OCI-LY7 (cell line): ENCODE measurements at regions not wholly inside any gene's neighbourhood (a gene's known extent, or its start where the extent isn't known, plus 50 kb on each side); places are given as distances from the start of the nearest gene placed in this dataset.

Source experiments
- BruUV-seq: library from RNA; stranded (reverse); fragments of 400-500 nt; replicated peaks from 2 replicates; lab custom pipeline; 2021; lab: Mats Ljungman, UMichigan
- CTCF ChIA-PET: fragments of 300-600 bp; sonication (Branson Sonifier 250); formaldehyde crosslinking; loops from one replicate; lab custom pipeline; 2022; ENCODE audit warnings: antibody characterized with exemption; ENCODE audit not compliant: unreplicated experiment; lab: Charles Lee
- POLR2A ChIA-PET: fragments of 300-600 bp; sonication (Branson Sonifier 250); formaldehyde crosslinking; loops from one replicate; lab custom pipeline; 2022; ENCODE audit warnings: antibody characterized with exemption; lab: Charles Lee
- DNase-seq: peaks from one replicate; pipeline ENCODE4 v3.0.0-alpha.2; 2015; ENCODE audit warnings: low spot score
- H2AFZ ChIP-seq: fragments of 200-600 bp; sonication (generic), shearing (Covaris generic); 2 replicates; pipeline ENCODE4 v1.6.1; 2014; ENCODE audit warnings: mild to moderate bottlenecking, antibody characterized with exemption, low read length, moderate library complexity
- H3K27ac ChIP-seq: fragments of 200-600 bp; sonication (generic); 2 replicates; pipeline ENCODE4 v1.5.1; 2014; ENCODE audit warnings: mixed run types, low read depth, mild to moderate bottlenecking, moderate library complexity, low read length, inconsistent platforms; ENCODE audit not compliant: poor library complexity, severe bottlenecking
- H3K36me3 ChIP-seq: fragments of 200-600 bp; sonication (generic); 2 replicates; pipeline ENCODE4 v1.6.1; 2014; ENCODE audit warnings: mild to moderate bottlenecking, antibody characterized with exemption, low read length, moderate library complexity, mixed read lengths; ENCODE audit not compliant: insufficient read depth
- H3K4me1 ChIP-seq: fragments of 200-600 bp; sonication (generic); 2 replicates; pipeline ENCODE4 v1.5.1; 2014; ENCODE audit warnings: mild to moderate bottlenecking, low read length; ENCODE audit not compliant: insufficient read depth, poor library complexity, severe bottlenecking
- H3K4me2 ChIP-seq: fragments of 200-600 bp; sonication (generic); 2 replicates; pipeline ENCODE4 v1.6.1; 2014; ENCODE audit warnings: mild to moderate bottlenecking, low read length
- H3K4me3 ChIP-seq: fragments of 200-600 bp; sonication (generic); 2 replicates; pipeline ENCODE4 v1.5.1; 2014; ENCODE audit warnings: mild to moderate bottlenecking, low read depth, low read length; ENCODE audit not compliant: poor library complexity, severe bottlenecking
- H3K79me2 ChIP-seq: fragments of 200-600 bp; sonication (generic); 2 replicates; pipeline ENCODE4 v1.6.1; 2016; ENCODE audit warnings: low read depth, mild to moderate bottlenecking, low read length, moderate library complexity, mixed read lengths; ENCODE audit not compliant: insufficient read depth
- H3K9me2 ChIP-seq: fragments of 200-600 bp; sonication (generic); 2 replicates; pipeline ENCODE4 v1.6.1; 2016; ENCODE audit warnings: mild to moderate bottlenecking, low read length, mixed read lengths; ENCODE audit not compliant: insufficient read depth
- H3K9me3 ChIP-seq: fragments of 200-600 bp; sonication (generic); 2 replicates; pipeline ENCODE4 v1.6.1; 2014; ENCODE audit warnings: mild to moderate bottlenecking, mixed run types, low read length, mixed read lengths
- H4K20me1 ChIP-seq: fragments of 200-600 bp; sonication (generic); 2 replicates; pipeline ENCODE4 v1.6.1; 2014; ENCODE audit warnings: mild to moderate bottlenecking, antibody characterized with exemption, low read length, moderate library complexity, mixed read lengths; ENCODE audit not compliant: insufficient read depth
- EZH2phosphoT487 ChIP-seq: fragments of 200-600 bp; sonication (generic); IDR thresholded peaks from 2 replicates; pipeline ENCODE4 v1.6.1; 2018; ENCODE audit warnings: low read depth, borderline replicate concordance, mild to moderate bottlenecking, mixed run types, antibody characterized with exemption, low read length, moderate library complexity, mixed read lengths
- intact Hi-C: fragments of 100-400 bp; cut with micrococcal nuclease; formaldehyde crosslinking; loops from one replicate; pipeline ENCODE4 v1.10.0; 2022; ENCODE audit not compliant: unreplicated experiment
- TF ChIP-seq, protein P1 (sequence below): fragments of 200-600 bp; sonication (generic); conservative IDR thresholded peaks from 2 replicates; pipeline ENCODE4 v1.5.1; 2014; ENCODE audit warnings: mild to moderate bottlenecking, antibody characterized with exemption, low read length, moderate library complexity, mixed read lengths

DNA sequence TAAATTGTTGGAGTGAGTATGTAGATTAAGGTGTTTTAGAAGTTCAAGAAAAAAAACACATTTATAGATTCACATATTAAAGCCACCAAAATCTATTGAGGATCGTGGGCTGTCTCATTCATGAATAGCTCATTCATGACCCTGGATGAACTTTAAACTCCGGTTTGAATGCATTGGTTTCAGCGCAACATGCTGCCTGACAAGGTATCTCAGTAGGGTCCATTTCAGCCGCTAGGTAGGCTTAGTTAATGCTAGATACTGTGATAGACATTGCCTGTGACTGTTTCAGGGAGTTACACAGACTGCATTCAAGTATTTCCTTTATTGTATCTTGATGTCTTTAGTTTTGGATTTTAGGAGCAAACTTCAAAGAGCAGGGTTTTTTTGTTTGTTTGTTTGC is 140.5 kb upstream of the POGK start:
- Histone ChIP-seq H3K9me3 (no peaks in the 10 kb centered on the region), H3K9me2 (no peaks in the 10 kb centered on the region), H3K36me3 (no peaks in the 10 kb centered on the region), H3K4me3 (no peak overlapping the region), H3K4me2 (no peak overlapping the region), H4K20me1 (no peaks in the 10 kb centered on the region), H3K4me1 (no peaks in the 10 kb centered on the region), H2AFZ (no peak overlapping the region), H3K27ac (no peak overlapping the region), H3K79me2 (no peaks in the 10 kb centered on the region)
- ChIA-PET POLR2A (no interaction called here), CTCF (no interaction called here)
- no peak for DNase-seq
- BruUV-seq, result no TSS peak
- intact Hi-C loops, result no loop called here
- TF ChIP-seq EZH2phosphoT487, result no peak
- TF ChIP-seq, protein P1, sequence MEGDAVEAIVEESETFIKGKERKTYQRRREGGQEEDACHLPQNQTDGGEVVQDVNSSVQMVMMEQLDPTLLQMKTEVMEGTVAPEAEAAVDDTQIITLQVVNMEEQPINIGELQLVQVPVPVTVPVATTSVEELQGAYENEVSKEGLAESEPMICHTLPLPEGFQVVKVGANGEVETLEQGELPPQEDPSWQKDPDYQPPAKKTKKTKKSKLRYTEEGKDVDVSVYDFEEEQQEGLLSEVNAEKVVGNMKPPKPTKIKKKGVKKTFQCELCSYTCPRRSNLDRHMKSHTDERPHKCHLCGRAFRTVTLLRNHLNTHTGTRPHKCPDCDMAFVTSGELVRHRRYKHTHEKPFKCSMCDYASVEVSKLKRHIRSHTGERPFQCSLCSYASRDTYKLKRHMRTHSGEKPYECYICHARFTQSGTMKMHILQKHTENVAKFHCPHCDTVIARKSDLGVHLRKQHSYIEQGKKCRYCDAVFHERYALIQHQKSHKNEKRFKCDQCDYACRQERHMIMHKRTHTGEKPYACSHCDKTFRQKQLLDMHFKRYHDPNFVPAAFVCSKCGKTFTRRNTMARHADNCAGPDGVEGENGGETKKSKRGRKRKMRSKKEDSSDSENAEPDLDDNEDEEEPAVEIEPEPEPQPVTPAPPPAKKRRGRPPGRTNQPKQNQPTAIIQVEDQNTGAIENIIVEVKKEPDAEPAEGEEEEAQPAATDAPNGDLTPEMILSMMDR, result no peak

DNA sequence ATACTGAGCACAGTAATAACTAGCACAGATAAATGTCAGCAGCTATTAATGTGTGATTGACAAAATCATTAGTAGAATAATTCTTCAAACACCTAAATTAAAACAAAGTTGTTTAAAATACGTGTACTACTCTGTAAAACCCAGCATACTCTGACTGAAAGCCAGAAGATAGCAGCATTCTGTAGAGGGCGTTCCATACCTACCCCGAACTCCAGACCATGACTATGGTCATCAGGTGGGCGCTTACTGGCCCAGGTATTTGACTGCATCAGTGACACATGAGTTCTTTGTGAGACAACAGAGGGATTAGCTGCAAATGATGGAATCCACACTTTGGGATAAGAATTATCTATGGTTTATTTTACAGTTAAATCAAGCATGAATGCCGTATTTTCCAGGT is 139.7 kb upstream of the POGK start:
- intact Hi-C loops, result no loop called here
- Histone ChIP-seq H3K79me2 (no peaks in the 10 kb centered on the region), H3K4me3 (no peak overlapping the region), H3K27ac (no peak overlapping the region), H3K9me3 (no peaks in the 10 kb centered on the region), H3K9me2 (no peaks in the 10 kb centered on the region), H3K4me2 (no peak overlapping the region), H4K20me1 (no peaks in the 10 kb centered on the region), H3K36me3 (no peaks in the 10 kb centered on the region), H3K4me1 (no peaks in the 10 kb centered on the region), H2AFZ (no peak overlapping the region)
- TF ChIP-seq, protein P1, result no peak
- no peak for TF ChIP-seq EZH2phosphoT487
- POLR2A ChIA-PET, result no interaction called here
- BruUV-seq, result no TSS peak
- CTCF ChIA-PET, result no interaction called here
- DNase-seq, result no peak

DNA sequence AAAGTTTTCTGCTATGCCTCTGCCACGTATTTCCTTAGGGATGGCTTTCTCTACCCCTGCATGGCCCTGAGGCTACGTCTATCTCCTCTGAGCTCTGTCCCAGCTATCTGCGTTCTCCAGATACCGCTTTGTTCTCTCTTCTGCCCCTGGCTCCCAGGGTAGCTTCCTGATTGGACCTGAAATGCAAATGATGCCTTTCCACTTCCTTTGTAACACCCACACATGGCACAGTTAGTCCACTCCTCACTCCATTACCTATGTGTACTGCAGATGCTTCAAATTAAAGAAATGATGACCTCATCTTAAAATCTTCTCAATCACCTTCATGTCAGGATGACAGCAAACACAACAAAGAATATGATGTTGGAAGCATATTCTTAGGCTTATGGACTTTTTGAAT is 138.6 kb upstream of the POGK start:
- CTCF ChIA-PET, result no interaction called here
- no TSS peak for BruUV-seq
- H3K4me3 ChIP-seq, result no peak overlapping the region
- H3K9me2 ChIP-seq, result no peaks in the 10 kb centered on the region
- POLR2A ChIA-PET, result no interaction called here
- H3K4me1 ChIP-seq, result no peaks in the 10 kb centered on the region
- no peak overlapping the region for H3K27ac ChIP-seq
- no peak overlapping the region for H2AFZ ChIP-seq
- no peaks in the 10 kb centered on the region for H4K20me1 ChIP-seq
- no peaks in the 10 kb centered on the region for H3K79me2 ChIP-seq
- no peak for TF ChIP-seq EZH2phosphoT487
- TF ChIP-seq, protein P1, result no peak
- H3K9me3 ChIP-seq, result no peaks in the 10 kb centered on the region
- intact Hi-C loops, result no loop called here
- H3K4me2 ChIP-seq, result no peak overlapping the region
- H3K36me3 ChIP-seq, result no peaks in the 10 kb centered on the region
- DNase-seq, result no peak
